CD4-positive, alpha-beta T cell treated with Interferon alpha-2 for 1 hour (primary cell): ENCODE measurements at regions not wholly inside any gene's neighbourhood (a gene's known extent, or its start where the extent isn't known, plus 50 kb on each side); places are given as distances from the start of the nearest gene placed in this dataset.
"Not testable (repeated sequence)": the region's sequence is repeated elsewhere in the genome, so short reads cannot be mapped to it uniquely, and the experiment has no call there.

Experiments used
- DNase-seq, 2 donors: peaks; one replicate each; pipeline ENCODE4 v3.0.0-alpha.2; 2020 to 2022

DNA sequence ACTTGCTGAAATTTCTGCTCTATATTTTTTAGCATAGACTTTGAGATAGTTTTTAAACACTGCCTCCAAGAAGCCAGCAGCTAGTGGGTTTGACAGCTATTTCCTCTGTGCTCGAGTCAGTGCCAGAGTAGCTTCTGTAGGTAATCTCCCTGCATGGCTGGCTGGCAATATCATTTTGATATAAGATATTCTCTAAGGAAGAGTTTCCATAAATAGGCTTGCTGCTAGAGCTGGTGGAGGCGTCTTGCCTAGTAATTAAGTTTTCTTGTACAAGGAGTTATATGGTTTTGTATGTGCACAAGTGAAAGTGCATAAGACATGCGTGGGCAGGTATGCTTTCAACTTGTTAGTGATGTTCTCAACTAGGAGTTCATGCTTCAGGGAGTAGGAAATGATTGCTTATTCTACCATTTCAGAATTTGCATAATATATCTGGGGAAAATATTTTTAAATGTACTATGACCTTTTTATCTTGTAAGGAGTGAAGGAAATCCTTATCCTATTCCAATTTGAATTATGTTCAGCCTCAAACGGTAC, 74.1 kb upstream of the CCL21 start:
- DNase-seq = no peak

DNA sequence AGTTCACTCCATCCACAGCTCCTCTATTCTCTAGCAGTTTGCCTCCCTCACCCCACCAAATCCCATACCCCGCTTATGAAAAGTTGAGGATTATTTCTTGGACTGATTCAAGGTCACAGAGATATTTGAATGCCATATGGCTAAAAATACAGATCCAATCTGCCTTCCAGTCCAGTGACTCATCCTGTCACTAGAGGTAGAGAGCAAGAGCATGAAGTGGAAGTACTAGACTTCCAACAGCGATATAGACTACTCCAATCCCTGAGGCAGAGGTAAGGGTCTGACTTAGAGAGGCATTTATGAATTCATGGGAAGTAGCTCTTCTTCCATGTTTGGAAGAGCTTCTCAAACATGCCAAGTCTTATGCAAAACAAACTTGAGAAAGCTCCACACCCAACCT, 72.4 kb upstream of the CCL21 start:
- no peak for DNase-seq

DNA sequence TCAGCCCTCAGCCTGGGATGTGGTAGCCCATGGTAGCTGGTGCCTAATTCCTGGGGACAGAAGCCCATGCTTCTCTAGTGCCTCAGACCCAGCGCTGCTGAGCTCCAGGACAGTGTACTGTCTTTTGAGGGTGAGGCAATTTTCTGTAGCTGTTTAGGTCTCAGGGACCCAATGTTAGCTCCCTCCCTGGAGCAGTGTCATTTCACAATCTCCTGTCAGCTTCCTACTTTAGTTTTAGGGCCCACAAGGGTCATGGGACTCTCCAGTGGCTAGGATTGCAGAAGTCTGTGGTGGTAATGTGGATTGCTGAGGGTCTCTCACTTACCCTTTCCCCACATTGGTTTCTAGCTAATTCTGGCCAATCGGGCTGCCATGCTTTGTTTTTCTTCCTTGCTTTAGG, 67.7 kb upstream of the CCL21 start:
- no peak for DNase-seq

DNA sequence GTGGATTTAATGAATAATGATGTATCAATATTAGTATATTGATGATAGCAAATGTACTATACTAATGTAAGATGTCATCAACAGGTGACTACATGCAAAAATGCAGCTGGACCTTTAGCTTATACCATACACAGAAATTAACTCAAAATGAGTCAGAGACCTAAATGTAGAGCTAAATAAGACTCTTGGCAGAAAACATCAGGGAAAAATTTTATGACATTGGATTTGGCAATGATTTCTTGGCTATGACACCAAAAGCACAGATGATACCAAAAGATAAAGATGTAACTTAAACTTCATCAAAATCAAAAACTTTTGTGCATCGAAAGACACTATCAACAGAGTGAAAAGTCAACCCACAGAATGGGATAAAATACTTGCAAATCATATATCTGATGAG, 64.0 kb upstream of the CCL21 start:
- DNase-seq = no peak

DNA sequence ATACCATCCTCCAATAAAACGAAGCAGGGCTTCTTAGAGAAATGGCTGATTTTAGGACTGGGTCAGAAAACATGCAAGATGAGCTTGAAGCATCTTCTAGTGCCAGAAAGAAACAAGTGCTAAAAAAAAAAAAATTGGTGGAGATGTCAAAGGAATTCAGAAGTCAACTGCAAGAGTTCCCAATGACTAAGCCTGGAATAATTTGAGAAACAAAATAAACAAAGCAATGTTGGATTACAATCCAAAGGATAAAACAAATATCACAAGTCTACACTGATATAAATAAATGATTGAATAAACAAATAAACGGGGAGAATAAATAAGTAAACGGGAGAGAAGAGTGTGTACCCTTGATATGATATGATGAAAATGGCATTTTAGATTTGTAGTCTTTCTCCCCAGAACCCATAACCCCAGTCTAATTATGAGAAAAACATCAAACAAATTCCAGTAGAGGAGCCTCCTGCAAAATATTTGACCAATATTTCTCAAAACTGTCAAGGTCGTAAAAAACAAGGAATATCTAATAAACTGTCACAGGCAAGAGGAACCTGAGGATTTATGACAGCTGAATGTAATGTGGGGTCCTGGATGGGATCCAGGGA, 63.5 kb upstream of the CCL21 start:
- no peak for DNase-seq

DNA sequence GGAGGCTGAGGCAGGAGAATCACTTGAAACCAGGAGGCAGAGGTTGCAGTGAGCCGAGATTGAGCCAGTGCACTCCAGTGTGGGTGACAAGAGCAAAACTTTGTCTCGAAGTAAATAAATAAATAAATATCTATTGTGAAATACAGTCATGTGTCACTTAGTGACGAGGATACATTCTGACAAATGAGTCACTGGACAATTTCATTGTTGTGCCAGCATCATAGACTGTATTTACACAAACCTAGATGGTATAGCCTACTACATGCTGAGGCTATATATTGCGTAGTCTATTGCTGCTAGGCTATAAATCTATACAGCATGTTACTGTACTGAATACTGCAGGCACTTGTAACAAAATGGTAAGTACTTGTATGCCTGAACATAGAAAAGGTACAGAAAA, 61.1 kb upstream of the CCL21 start:
- DNase-seq = no peak

DNA sequence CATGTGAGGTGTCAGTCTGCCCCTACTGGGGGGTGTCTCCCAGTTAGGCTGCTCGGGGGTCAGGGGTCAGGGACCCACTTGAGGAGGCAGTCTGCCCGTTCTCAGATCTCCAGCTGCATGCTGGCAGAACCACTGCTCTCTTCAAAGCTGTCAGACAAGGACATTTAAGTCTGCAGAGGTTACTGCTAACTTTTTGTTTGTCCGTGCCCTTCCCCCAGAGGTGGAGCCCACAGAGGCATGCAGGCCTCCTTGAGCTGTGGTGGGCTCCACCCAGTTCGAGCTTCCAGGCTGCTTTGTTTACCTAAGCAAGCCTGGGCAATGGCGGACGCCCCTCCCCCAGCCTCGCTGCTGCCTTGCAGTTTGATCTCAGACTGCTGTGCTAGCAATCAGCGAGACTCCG, 57.2 kb upstream of the CCL21 start:
- not testable (repeated sequence) for DNase-seq

DNA sequence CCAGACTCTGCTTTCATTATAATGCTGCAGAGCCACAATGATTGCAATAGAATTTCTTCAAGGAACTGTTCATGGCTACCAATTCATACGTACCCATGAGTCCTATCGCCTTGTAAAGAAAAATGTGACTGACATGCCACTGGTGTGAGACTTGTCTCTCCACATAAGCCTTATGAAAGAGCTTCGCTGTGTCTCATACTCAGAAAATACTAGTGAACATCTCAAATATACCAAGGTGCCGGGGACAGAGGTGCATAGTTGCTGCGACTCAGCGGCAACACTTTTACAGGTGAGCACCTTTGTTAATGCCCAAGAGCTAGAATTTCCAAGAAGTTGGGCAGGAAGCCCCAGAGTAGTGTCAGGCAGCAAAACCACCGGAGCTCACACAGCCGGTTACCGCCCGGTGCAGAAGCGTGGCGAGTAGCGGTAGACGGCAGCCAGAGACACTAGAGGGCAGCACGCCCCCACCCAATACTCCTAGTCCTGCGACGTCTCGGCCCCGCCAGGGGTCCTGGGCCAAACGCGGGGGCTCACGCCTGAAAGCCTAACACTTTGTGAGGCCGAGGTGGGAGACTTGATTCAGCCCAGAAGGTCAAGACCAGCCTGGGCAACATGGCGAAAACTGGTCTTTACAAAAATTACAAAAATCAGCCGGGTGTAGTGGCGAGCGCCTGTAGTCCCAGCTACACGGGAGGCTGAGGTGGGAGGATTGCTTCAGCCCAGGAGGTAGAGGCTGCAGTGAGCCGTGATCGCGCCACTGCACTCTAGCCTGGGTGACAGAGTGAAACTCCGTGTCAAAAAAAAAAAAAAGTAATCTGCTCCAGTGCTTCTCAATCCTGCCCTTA, 50.5 kb upstream of the CCL21 start:
- peak in 1 of 2 donors; percentile 24 for DNase-seq
